HG02610 (cell line): ENCODE measurements at regions not wholly inside any gene's neighbourhood (a gene's known extent, or its start where the extent isn't known, plus 50 kb on each side); places are given as distances from the start of the nearest gene placed in this dataset.

Experiments
- ATAC-seq: cut with Tn5 transposase; IDR thresholded peaks from one replicate; pipeline ENCODE4 v1.9.1; 2021; ENCODE audit warnings: mild to moderate bottlenecking, moderate library complexity; ENCODE audit not compliant: unreplicated experiment

DNA sequence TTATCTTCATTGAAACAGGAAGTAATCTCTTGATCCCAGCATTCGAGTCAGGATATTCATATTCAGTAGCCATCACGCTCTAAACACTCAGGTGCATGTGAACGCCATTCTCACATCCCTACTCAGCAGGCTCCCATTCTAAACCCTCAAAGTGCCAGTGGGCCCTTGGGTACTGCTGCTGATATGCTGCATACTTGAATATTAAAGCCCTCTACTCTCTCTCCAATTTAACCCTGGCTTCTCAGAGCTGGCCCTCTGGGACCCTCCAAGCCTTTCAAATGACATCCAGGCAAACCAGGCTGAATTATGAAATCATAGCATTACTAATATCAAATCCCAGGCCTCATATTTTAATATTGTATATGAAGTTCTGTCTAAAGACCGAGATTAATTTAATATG, 468.2 kb downstream of the NUF2 start:
- ATAC-seq = no peak

DNA sequence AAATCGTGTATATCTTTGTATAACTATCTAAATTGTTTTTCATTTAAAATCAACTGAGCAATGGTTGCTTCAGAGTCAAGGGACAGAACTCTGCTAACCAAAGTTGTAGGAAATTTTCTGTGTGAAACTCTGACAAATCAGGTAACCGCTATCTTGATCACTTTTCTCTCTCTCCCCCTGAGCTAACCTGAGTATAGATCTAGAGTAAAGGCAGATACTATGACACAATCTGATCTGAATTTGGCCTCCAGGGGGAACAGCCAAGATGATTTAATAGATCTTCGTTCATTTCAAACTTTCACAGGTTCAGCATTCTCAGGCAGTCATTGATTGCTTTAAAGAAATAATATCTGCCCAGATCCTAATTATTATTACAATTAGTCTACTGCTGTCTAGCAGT, 472.8 kb downstream of the NUF2 start:
- ATAC-seq = no peak

DNA sequence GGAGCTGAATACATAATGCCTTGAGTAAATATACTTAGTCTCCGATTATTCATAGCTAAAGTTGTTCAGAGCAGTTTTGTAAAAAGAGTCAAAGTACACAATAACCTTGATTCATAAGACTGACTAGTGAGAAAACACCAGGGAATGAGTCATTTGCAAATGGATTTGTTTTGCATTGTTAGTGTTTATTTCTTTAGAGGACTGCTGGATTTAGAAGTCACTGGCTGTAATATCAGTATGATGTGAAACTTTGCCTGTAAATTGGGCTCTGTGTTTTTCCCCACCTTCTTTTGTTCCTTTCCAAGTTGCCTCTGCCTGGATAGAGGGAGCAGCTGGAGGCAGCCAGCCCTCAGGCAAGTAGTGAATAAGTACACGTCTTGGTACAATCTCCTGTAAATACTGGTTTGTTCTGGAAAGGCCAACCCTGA, 474.7 kb downstream of the NUF2 start:
- no peak for ATAC-seq

DNA sequence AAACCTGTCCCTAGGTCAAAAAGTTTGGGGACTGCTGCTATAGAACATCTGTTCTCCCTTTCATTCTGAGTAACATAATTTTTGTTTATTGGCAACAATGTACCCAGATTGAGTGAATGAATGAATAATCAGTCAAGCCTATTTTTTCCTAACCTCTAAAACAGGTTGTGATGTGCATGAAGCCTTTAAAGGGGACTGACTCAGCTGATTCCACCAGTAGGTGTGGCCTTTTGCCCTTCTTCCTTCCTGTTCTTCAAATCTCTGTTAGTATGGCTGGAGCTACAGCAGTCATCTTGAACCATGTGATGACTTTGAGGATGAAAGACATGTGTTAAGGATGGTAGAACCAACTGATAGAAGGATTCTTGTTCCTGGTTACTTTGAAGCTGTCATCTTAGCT, 476.1 kb downstream of the NUF2 start:
- ATAC-seq = no peak

DNA sequence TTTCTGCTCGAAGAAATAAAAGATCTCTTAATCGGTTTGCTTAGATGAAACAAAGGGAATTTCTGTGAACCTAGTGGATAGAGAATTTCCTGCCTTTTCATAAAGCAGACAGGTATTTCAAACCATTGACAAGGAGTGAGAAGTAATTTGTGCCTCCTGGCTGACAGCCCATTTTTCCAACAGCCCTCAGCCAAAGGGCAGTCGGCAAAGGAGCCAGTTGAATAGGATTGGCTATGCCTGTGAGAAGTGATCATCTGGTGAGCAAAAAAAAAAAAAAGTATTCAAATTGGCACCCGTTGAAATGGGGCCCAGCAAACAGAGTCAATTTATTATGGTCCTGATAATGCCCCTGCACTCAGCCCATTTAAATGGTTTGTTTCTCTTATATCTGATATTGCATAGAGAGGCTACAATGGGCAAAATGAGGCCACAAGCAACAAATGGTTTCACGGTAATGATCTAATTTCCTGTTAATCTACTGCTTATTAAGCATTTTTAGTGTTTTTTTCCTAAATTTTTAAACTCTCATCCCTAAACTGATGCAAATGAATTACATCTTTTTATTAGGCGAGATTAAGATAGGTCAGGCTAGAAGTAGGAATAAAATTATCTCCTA, 477.5 kb downstream of the NUF2 start:
- no peak for ATAC-seq

DNA sequence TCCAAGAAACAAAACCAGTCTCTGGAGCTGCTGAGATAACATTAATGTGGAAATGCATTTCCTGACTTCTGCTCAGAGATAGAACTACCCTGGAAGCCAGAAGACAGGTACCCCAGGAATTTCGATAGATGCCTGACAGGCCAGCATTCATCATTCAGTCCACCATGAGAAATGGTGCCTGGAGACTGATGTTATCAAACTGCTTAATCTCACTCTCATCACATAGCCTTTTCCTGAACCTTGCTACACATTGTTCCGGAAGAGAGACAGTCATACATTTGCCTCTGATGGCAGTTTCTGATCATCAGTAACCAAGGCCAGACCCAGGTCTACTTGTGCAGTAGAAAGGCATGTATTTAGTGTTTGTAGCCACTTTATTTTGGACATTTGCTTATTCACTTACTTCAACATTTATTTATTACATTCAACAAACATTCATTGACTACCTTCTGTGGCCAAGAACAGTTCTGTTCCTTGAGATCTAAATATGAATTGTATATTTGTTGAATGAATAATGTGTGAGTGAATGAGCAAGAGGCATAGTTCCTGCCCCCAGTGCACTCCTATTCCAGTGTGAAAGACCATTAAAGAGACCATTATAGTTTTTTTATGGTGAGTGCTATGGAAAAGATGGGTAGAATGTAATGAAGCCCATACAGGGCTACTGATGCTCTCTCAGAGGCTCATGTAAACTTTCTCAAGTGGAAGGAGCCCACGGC, 485.7 kb downstream of the NUF2 start:
- ATAC-seq = no peak

DNA sequence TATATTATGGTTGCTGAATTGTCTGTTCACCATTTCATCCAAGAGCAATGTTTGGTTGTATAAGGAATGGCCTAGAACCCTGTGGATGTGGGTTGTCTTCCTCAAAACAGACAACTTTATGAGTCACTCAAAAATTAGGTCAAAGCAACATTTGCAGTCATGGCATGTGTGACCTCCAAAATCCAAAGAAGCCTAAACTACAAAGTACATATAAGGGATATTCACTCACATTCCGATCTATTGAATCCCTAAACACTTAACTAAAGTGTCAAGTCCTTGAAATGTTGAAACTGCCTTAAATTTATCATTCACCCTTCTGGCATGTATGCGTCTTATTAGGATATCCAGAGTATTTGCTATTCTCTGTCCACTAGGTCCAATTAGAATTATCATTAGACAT, 491.5 kb downstream of the NUF2 start:
- ATAC-seq = no peak

DNA sequence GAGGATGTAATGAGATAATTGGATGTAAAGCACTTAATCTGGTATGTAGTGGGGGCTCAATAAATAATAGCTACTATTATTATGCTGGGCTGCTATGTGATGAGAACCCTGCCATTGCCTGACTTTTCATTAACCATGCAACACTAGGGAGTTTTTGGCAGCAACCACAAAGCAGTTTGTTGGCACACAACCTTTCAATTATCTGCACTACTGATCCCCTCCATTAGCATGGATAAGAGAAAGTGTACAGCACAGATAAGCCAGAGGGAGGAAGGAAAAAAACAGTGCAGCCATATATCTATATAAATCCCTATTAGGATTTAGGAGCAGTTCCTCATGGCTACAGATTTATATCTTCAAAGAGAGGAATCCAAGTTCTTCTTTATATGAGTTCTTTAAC, 498.5 kb downstream of the NUF2 start:
- no peak for ATAC-seq

DNA sequence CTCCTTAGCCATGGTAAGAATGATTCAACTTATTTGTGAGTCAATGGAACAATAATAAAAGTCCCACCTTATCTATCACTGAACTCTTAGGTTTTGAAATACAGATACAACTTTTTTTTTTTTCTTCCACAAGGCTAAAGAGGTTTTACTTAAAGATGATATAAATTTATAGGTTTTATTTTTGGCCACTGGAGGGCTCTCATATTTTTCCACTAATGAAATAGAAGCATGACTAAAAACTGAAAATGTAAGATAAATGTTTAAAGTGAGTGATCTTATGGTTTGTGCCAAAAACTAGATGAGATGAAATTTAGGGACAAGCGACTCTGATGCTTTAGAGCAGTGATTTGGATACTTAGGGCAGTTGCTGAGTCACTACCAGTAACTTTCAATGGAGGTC, 499.0 kb downstream of the NUF2 start:
- no peak for ATAC-seq

DNA sequence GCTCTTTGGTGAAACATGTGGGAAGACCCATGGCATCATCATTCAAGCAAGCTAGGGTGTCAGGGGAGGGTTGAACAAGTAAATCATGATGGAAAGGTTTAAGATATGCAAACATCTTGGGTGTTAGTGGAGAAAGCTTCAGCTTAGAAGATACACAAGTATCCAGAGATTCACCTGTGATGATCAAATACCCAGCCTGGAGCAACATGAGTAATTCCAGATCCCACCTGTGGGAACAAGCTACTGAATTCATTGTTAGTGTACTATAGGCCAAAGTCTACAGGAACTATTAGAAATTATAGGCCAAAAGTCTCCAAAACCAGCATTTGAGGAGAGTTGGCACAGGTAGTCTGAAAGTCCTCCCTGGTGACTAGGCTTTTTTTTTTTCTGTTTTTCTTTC, 499.9 kb downstream of the NUF2 start:
- no peak for ATAC-seq

DNA sequence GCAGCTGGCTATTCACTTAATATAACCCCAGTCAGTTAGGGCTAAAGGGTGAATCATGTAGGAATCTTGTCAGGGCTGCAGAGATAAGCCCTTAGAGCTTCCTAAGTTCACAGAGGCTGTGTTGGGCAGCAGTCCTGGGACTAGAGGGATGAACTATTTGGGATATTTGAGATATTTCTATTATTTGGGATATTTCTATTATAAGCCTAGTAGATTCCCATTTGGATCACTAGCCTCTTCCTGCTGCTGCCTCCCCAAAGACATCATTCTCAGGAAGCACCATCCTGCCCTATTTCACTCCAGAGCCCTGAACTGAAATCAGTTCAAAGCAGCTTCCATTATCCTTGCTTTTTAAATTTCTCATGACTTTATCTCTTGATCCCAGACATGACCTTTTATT, 501.3 kb downstream of the NUF2 start:
- ATAC-seq = no peak

DNA sequence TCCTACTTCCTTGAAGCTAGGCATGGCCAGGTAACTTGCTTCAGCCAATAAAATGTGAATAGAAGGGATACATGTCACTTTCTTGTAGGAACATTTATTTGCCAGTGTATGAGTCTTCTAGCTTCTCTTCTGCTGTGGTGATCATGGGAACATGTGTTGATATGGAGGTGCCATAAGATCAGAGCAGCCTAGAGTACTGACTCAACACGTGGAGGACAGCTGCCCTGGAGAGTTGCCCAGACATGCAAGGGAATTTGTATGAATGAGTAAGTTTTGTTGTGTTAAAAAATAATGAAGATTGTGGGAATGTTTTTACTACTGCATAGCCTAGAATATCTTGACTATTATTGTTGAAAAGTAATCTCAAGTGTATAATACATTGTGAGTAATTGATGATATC, 502.3 kb downstream of the NUF2 start:
- no peak for ATAC-seq

DNA sequence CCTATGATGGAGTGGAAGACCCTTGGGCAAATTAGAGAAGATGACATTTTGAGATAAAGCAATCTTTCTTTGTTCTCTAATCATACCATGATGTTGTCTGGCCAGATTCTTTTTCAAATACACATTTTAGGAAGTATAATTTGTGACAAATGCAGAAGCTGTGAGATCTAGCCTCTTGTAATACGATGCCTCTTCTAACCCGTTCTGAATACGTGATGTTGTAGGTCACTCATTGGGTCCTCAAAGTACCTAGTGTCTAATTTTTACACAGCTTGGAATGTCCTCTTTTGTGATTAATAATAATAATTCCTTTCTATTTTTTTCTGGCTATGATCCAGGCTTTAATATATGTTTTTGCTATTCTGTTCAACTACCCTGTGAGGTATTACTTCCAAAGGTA, 502.7 kb downstream of the NUF2 start:
- ATAC-seq = no peak

DNA sequence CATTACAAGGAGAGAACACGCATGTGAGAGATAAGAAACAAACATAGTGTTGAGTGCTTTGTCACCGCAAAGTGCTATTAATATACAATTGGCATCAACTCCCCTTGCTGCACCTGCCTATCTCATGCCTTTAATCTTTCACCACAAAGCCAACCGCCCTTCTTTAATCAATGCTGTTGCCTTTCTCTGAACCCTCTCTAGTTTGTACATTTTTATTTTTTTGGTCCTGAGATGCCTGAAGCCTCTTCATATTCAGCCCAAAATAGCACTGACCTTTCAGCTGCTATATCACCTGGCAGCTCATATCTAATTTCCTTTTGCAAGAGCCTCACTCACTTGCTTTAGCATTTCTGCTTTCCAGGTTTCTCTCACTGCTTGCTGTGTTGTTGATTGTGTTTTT, 504.7 kb downstream of the NUF2 start:
- ATAC-seq = no peak

DNA sequence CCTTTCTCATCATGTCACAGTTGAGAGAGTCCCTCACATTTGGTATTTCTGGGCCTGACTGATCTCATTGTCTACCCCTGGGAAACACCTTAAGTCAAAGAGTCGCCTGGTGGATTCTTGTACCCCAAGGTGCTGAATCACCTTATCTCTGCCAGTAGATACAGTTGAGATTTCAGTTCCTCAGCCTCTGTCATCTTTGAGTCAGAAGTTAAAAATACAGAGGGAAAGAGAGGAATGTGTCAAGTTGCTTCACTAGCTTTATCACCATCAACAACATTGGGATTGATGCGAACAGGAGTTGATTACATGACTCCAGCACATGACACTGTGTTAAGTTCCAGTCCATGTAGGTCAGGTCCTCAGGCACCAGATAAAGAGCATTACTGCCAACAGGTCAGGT, 513.0 kb downstream of the NUF2 start:
- ATAC-seq = no peak

DNA sequence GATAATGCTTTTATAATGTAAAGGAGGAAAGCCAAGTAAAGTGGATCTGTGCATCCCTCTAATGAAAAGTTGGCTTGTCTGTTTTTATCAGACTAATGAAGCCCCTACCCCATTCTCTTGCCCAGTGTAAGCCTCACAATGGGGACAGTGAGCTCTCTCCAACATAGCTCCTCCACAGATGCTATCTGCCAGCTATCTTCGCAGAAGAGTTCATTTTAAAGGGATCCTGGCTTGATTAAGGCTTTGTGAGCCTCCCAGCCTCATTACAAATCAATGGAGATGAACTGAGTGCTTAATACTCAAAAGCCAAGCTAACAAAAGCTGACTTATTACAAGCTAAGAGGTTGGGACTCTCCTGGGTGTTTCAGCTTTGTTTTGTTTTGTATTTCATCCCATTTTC, 514.7 kb downstream of the NUF2 start:
- no peak for ATAC-seq

DNA sequence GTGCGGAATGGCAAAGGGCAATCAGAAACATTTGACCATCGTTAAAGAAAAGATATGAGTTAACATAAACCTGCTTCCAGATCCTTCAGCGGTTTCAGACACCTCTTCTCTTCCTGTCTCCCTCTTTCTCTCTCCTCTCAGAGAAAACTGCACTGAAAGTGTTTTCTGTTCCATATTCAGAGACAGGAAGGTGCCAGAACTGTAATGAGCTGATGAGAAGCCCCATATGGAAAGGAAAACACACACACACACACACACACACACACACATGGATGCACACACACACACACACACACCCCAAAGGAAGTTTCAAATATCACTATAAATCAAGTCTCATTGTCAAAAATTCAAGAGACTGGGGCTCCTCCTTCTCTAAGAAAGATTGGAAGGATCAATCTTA, 515.5 kb downstream of the NUF2 start:
- ATAC-seq = no peak

DNA sequence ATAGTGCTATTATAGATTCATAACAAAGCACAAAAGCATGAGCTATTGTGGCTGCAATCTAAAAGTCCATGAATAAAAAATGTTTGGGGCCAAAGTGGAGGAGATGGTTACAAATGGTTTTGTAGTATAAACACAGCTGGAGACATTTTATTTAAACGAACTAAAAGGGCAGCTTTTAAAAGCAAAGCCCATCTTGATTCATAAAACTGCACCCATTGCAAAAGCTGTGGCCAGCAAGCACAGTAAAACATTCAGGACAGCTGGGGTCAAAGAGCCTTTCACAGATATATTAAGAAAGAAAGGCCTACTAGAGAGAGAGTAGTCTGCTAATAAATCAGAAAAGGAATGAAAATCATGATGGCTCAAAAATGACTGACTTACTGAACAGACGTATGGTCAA, 520.8 kb downstream of the NUF2 start:
- no peak for ATAC-seq

DNA sequence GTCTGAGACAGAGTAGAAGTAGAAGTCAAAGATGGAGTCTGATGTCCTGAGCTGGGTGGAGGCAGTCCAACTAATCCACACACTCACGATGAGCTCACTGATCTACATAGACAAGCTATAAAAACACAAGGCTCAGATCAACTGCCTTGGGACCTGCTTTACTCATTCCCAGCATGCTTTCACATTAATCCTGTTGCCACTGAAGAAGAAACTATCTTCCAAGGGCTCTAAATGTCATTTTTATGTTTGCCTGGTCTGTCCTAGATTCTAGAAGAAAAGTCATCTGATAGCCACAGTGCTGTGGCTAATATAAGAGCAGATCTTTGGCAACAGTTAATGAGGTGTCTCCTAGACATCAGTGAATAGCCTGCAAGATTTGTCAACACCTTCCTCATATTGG, 522.7 kb downstream of the NUF2 start:
- no peak for ATAC-seq

DNA sequence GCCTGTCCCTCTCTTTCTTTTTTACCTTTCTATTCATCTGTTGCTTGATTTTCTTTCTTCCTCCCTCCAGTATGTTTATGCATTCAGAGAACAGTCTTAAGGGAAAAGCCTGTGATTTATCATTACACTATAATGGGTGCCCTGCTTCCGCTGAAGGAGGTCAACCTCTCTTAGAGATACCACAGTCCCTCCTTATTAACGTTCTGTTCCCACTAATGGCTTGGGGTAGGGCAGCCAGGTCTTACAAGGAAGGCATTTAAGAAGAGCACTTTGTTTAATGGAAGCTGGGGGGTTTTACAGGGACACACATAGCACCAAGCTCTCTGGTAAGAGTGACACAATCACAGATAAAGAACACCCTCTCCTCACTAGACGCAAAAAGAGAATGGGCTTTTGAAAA, 523.5 kb downstream of the NUF2 start:
- no peak for ATAC-seq

DNA sequence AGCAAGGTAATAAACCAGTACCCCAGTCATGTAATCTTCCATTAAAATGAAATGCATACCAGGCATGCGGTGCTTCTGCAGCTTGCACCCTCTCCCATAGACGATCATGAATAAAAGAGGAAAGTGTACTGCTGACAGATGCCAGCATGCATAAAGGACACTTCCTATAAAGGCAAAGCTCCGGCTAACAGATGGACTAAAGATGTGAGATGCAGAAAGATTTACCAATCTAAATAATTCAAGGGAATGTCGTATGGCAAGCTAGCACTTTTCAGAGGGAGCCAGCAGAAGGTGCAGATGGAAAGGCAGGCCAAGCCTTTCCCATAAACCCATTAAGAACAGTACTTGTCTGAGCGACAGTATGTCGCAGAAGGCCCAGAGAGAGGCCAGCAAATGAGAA, 542.0 kb downstream of the NUF2 start:
- ATAC-seq = no peak

DNA sequence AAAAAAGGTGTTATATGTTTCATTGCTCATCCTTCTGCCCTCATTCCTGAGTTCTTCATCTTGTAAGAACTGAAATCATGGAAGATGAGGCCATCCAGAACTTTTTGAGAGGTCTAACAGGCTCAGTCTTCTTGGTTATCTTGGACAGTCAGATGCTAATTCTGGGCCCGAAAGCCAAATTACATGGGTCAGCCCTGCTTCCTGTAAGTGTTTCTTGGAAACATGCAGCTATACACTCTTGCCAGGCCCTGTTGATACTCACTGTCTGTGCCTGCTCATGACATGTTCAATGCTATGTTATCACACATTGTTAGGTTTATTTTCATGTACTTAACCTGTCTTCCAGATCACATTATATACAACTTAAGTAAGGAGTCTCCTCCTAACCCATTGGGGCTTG, 542.5 kb downstream of the NUF2 start:
- ATAC-seq = no peak

DNA sequence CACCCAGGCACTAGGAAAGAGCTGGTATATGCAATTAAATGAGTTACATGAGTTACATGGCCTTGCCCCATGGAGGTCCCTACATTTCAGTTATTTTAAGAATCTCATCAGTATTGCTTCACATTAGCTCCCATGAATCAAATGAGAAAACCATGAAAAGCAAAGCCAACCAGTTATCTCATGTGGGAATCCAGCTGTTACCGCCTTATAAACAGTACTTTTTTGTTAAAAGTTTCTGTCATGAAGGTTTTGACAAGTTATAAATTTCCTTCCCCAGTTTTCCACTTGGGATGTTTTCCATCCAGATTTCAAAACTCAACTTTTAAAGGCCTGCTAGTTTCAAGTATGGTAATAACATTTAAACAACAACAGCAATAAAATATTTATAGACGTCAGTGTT, 544.8 kb downstream of the NUF2 start:
- ATAC-seq = no peak
